Fibroblast of skin of left biceps (primary cell): ENCODE measurements at regions not wholly inside any gene's neighbourhood (a gene's known extent, or its start where the extent isn't known, plus 50 kb on each side); places are given as distances from the start of the nearest gene placed in this dataset.
"Not testable (repeated sequence)": the region's sequence is repeated elsewhere in the genome, so short reads cannot be mapped to it uniquely, and the experiment has no call there.

Source experiments
- DNase-seq, 2 experiments: peaks; one replicate each; pipeline ENCODE4 v3.0.0-alpha.2; 2013; ENCODE audit warnings: low read depth in 2 of 2

DNA sequence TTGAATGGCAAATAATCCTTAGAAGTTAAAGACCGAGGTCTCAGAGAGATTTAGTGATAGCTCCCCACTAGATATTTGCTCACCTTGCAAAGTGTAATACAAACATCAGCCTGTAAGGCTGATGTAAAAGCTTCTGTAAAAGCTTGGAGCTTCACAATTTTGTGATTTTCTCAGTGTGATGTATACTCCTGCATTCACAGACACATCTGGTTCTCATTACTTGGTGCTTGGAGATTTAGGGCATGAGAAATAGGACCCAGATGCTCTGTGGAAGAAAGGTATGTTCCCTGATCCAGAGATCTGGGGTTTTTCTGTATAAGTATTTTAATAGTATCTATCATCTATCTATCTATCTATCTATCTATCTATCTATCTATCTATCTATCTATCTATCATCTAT is 1664.3 kb downstream of the C4orf33 start:
- peak in 1 of 2 experiments; percentile 1 for DNase-seq

DNA sequence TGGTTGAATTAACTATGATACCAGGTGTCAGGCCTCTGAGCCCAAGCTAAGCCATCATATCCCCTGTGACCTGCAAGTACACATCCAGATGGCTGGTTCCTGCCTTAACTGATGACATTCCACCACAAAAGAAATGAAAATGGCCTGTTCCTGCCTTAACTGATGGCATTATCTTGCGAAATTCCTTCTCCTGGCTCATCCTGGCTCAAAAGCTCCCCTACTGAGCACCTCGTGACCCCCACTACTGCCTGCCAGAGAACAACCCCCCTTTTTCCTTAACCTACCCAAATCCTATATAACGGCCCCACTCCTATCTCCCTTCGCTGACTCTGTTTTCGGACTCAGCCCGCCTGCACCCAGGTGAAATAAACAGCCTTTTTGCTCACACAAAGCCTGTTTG is 1671.4 kb downstream of the C4orf33 start:
- not testable (repeated sequence) for DNase-seq

DNA sequence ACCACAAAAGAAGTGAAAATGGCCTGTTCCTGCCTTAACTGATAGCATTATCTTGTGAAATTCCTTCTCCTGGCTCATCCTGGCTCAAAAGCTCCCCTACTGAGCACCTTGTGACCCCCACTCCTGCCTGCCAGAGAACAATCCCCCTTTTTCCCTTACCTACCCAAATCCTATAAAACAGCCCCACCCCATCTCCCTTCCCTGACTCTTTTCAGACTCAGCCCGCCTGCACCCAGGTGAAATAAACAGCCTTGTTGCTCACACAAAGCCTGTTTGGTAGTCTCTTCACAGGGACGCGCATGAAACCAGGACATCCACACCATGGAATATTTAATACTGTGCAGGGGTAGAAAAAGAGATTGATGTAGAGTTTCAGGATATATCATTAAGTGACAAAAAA is 1677.0 kb downstream of the C4orf33 start:
- not testable (repeated sequence) for DNase-seq

DNA sequence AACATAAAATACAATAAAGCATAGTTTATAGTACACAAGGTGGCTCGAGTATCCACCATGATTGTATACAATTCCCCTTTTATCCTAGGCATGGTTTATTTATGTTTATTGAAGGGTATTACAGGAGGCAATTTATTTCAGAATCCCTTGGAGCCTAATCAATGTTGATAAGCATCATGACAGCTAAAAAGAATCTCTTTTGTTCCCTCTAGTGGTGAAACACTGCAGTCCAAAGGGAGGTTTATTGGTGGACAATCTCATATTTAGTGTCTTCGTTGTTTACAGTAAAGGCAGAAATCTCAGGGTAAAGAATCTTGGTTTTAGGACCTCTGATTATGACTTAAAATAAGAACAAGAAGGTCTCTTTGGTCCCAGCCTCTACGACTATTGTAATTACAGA is 1712.5 kb downstream of the C4orf33 start:
- no peak for DNase-seq

DNA sequence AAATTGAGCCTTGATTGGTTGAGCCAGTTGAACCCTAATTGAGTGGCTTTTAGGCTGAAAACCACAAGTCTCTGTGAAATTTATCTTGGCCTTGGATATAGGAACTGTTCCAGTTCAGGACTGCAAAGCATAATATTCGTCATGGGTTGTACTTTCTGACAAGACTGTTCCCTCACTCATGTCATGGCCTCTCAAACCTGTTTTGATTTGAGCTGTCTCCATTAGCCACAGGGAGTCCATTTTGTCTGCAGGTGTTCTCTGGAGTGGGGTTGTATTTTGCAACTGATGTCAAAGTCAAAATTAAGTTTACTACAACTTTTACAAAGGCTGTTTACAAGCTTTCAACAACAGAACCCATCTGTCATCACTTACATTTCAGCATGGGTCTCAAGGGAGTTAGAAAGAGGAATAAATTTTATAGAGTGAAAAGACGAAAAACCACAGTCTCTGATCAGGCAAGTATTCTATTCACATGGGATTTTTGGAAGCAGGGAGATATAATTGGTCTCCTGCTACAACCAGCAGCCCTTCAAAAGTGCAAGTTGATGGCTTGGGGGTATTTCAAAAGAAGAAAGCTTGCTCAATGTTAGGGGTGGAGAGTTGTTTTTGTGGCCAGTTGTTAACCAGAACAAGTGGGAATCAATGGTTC is 1716.3 kb downstream of the C4orf33 start:
- no peak for DNase-seq

DNA sequence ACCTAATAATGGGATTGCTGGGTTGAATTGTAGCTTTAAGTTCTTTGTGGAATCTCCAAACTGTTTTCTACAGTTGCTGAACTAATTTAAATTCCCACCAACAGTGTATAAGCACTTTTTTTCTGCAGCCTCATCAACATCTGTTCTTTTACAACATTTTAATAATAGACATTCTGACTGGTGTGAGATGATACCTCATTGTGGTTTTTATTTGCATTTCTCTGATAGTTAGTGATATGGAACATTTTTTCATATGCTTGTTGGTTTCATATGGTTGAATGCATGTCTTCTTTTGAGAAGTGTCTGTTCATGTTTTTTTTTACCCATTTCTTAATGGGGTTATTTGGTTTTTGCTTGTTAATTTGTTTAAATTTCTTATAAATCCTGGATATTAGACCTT is 1718.9 kb downstream of the C4orf33 start:
- no peak for DNase-seq

DNA sequence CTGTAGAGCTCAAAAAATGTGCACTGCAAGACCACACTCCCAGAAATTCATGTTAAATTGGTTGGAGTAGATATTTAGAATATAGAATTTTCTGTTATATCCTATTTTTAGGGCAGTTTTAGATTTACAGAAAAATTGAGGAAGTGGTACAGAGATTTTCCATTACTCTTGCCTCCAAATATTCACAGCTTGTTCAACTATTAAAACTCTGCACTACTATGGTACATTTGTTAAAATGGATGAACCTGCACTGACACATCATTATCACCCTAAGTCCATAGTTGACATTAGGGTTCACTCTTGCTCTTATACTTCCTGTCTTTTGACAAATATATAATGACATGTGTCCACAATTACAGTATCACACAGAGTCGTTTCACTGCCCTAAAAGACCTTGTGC is 1724.5 kb downstream of the C4orf33 start:
- no peak for DNase-seq

DNA sequence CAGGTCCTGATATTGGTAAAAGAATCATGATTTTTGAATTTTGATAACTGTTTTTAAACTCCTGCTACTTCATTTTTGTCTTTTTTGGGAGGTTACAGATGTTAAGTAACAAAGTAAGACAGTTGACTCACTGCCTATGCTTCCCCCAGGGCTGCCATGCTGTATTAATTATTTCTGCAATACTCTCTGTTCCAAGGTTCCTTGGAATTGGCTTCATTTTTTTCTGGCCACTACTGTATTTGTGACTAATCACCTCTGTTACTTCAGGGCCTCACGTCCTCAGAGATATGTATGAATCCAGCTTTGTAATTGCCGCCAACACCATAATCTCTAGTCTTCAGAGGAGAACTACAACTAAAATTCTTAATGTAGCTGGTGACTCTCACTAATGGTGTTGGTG is 1729.3 kb downstream of the C4orf33 start:
- DNase-seq, result peak; percentile 13 to 15

DNA sequence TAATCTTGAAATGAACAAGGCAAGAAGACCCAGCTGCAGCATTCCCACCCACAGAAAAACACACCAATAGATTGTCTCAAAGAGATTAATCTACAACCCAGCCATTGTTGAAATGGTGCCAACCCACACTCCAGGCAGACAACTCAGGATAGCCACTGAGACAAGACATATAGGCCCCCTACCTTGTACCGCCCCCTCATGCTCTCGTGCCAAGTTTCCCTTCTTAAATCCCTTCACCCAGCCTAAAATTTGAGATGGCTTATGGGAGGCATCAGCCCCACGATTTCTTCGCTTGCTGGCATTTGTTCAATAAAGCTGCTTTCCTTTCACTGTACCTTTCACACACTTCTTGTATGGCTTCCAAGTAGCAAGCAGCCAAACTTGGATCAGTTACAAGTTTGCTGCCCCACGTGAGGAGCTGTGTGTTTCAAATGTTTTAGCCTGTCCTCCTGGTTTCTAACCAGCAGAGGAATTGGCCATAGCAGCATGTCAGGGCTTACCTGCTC is 1754.1 kb downstream of the C4orf33 start:
- DNase-seq, result no peak

DNA sequence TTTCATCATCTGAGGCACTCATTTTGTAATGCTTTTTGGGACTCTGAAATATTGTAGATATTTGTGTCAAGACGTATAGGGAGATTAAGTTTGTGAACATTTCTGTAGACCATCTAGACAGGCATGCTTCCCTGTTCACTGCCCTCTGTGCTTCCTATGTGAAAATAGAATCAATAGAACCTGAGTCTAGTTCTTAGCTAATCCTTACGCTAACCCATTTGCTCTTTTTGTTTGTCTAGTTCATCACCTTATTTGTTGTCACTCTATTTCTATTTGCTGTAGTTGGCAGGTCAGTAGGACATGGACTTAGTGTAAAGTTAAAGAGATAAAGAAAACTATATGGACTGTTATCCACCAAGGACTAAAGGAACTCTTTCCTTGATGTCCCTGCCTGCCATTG is 1755.2 kb downstream of the C4orf33 start:
- DNase-seq, result no peak

DNA sequence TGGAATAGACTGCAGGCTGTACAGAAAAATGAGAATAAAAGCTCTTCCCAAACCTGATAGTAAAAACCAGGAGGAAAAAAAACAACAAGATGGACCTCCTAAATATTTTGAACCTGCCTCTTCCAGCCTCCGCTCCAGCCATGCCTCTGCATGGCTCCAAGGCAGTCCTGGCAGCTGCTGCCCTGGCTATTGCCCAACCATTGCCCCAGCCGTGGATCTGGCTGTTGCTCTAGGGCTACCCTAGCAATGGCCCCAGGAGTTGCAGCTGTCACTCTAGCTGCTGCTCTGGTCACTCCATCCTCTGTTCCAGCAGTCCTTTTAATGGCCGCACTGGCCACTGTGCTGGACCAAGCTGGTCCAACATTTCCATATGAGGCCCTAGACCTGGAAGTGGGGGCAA is 1756.0 kb downstream of the C4orf33 start:
- no peak for DNase-seq

DNA sequence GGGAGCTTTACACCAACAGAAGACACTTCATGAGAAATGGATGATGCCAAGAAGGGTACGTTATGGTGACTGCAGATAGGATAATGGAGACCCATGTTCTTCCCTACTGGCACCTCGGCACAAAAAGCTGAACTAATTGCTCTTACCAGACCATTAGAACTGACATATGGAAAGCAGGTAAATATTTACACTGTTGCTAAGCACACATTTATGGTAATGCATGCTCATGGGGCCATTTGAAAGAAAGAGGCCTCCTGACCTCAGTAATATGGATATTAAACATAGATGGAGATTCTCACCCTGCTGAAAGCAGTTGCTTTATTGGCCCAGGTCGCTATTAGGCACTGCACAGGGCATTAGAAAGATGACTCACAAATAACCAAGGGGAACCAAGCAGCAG is 1759.6 kb downstream of the C4orf33 start:
- no peak for DNase-seq

DNA sequence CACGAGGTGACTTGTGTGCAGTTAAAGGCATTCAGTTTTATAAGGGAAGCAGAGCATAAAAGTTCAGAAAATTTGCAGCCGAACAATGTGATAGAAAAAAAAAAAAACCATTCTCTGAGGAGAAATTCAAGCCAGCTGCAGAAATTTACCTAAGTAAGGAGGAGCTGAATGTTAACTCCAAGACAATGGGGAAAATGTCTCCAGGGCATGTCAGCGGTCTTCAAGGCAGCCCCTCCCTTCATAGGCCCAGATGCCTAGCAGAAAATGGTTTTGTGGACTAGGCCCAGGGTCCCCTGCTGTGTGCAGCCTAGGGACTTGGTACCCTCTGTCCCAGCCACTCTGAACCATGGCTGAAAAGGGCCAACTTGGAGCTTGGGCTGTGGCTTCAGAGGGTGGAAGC is 1764.0 kb downstream of the C4orf33 start:
- no peak for DNase-seq

DNA sequence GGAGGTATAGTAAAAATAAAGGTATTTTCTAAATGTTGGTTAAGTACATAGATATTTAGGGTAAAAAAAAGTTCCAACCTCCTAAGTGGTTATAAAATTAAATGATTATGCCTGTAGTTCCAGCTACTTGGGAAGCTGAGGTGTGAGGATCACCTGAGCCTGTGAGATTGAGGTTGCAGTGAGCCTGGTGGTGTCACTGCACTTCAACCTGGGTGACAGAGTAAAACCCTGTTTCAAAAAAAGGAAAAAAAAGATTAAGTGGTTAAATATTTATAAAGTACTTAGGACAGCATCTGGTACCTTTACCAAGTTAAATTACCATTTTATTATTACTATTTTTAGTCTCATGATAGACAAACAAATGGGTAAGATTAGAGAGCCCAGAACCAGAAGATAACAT is 1801.0 kb downstream of the C4orf33 start:
- DNase-seq, result no peak

DNA sequence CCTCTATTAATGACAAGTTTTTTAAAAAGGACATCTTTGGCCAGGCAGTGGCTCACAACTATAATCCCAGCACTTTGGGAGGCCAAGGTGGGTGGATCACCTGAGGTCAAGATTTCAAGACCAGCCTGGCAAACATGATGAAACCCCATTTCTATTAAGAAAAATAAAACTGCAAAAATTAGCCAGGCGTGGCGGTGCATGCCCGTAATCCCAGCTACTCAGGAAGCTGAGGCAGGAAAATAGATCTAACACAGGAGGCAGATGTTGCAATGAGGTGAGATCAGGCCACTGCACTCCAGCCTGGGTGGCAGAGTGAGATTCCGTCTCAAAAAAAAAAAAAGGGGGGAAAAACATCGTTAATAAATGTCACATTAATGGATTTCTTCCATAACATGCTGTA is 1805.4 kb downstream of the C4orf33 start:
- no peak for DNase-seq

DNA sequence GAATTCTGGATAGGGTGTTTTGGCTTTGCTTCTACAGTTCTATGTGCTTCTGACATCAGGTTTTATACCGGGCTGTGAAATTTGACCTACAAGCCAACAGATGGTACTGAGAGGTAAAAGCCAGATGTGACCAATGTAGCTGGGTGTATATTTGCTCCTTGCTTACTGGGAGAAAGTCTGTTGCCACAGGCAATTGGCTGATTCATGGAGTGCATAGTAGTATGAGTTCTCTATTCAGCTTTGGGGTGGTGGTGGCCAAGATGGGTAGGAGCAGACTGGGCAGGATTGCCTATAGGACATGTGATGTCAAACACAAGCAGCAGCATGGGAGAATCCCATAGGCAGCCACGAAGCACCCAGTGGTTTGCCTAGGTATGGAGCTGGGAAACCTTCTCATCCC is 1827.0 kb downstream of the C4orf33 start:
- DNase-seq, result no peak

DNA sequence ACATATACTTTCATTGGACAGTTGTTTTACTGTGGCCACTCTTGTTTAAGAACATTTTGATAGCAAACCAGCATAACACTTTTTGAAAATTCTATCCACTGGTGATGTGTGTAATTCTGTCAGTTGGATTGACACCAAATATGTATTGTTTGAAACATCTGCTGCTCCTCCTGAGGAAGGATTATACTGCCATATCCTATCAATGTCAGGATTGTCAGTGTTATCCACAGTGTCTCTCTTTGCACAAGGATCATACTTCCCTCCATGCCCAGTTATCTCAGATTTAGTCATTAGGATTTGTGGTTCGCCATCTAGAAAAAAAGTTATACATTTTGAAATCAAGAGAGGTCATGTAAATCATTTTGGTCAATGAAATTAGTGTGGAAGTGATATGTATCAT is 1859.6 kb downstream of the C4orf33 start:
- DNase-seq, result no peak

DNA sequence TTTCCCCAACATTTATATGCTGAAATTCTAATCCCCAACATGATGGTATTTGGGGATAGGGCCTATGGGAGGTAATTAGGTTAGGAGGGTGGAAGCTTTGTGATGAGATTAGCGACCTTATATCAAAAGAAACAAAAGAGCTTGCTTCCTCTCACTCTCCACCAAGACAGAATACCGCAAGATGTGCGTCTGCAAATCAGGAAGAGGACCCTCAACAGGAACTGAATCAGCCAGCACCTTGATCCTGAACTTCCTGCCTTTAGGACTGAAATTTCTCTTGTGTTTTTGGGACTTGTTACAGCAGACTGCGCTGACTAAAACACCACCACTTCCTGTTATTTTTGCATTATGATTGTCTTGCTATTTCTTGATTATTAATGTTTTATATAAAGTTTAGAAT is 1889.4 kb downstream of the C4orf33 start:
- DNase-seq, result no peak

DNA sequence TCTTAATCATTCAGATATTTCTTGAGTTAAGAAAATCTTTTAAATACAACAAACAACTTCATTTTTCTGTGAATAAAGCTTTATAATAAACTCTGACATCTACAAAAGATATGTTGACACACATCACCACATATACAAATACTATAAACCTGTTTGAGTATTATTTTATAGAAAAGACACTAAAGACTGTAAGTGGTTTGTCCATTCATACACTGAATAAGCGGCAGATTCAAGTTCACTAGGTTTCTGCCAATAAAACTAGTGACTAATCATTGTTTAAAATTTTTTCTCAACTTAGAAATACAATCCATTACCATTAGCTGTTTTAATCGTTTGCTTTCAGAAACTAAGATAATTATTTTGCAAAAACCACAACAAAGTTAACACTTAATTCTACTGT is 1900.0 kb downstream of the C4orf33 start:
- DNase-seq, result no peak

DNA sequence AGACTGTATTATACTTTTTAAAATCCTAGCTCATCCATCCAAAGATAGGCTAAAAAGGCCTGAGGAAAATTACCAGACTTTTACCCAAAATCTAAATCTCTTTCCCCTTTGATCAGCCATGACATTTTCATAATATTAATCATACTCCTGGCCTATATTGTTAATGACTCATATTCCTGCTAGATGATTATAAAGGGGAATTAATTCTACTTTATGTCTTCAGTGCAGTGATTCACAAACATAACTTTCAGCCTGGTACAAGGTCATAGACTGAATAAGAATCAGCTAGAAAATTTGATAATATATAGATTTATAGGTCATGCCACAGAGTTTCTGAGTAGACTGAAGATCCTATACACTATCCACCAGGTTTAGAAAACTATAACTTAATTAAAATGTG is 1905.4 kb downstream of the C4orf33 start:
- no peak for DNase-seq

DNA sequence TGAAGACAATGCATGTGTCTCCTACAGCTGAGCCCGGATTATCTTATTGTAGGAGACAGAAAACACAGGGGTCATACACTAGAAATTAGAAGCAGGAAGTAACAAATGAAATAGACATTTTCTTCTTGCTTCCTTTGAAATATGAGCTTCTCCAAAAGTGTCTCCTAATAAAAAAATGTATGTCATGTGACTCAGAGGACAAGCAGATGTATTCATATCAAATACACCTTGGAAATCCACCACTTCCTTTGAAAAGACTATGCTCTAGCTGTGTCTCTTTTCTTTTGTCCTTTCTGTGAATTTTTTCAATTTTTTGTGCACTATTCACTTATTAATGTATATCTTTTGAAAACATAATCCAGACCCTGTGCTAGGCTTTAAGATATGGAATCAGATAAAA is 1906.2 kb downstream of the C4orf33 start:
- DNase-seq, result no peak

DNA sequence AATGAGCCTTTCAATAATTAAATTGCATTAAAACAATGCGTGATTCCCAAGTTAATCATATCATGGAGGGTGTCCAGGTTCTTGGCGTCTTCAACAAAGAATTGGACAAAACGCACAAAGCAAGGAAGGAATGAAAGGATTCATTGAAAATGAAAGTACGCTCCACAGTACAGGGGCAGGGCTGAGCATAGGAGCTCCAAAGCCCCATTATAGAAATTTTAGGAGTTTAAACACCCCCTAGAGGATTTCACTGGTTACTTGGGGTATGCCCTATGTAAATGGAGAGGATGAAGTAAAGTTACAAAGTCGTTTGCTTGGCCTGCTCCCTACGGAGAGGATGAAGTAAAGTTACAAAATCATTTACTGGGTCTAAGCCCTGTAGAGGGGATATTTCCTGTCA is 1910.4 kb downstream of the C4orf33 start:
- DNase-seq, result no peak

DNA sequence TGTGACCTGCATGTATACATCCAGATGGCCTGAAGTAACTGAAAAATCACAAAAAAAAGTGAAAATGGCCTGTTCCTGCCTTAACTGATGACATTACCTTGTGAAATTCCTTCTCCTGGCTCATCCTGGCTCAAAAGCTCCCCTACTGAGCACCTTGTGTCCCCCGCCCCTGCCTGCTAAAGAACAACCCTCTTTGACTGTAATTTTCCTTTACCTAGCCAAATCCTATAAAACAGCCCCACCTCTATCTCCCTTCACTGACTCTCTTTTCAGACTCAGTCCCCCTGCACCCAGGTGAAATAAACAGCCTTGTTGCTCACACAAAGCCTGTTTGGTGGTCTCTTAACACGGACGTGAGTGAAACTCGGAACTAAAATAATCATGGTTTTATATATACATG is 1916.0 kb downstream of the C4orf33 start:
- DNase-seq, result not testable (repeated sequence)

DNA sequence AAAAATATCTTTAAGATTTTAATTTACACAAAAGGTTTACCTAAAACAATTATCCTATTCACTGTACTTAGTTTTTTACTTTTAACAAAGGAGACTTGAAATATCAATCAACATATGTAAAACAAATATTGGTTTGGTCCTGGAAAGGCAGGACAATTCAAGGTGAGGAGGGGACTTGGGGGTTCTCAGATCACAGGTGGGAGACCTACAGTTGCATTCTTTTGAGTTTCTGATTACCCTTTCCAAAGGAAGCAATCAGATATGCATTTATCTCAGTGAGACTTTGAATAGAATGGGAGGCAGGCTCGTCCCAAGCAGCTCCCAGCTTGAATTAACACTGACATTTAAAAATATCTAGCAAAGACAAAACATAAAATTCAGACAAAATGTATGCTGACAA is 1917.3 kb downstream of the C4orf33 start:
- DNase-seq, result no peak
